ENCODE measurements at regions not wholly inside any gene's neighbourhood (a gene's known extent, or its start where the extent isn't known, plus 50 kb on each side); places are given as distances from the start of the nearest gene placed in this dataset.

GRCh38 chr13:59408738-59409137 lies 755.0 kb downstream of the DIAPH3 start:
- Histone ChIP-seq H3K9me2 (replicated peaks; ENCODE audit: insufficient read depth, low read length) (no peaks in the 10 kb centered on the region), H3K36me3 (replicated peaks; ENCODE audit: insufficient read depth, low read length) (no peaks in the 10 kb centered on the region), H3K27me3 (replicated peaks; ENCODE audit: insufficient read depth, low read length) (no peaks in the 10 kb centered on the region), H3K4me2 (ENCODE audit: low read depth, low read length) (no peak overlapping the region), H3K9me3 (replicated peaks; ENCODE audit: insufficient read depth, low read length) (no peaks in the 10 kb centered on the region), H3K79me2 (ENCODE audit: low read length) (no peaks in the 10 kb centered on the region), H2AFZ (ENCODE audit: low read length) (no peak overlapping the region), H3K4me1 (ENCODE audit: low read length) (no peaks in the 10 kb centered on the region), H3K27ac (ENCODE audit: low read length) (no peak overlapping the region), H3K4me3 (ENCODE audit: low read length) (no peak overlapping the region), H4K20me1 (ENCODE audit: insufficient read depth, low read length) (no peaks in the 10 kb centered on the region), H3K9ac (ENCODE audit: low read length) (no peak overlapping the region), H3F3A (ENCODE audit: insufficient read depth, low read length) (no peaks in the 10 kb centered on the region)
- TF ChIP-seq EZH2 (optimal IDR thresholded peaks at IDR 0.05; ENCODE audit: low read depth, low read length) (no peak), CTCF (IDR thresholded peaks at IDR 0.05; ENCODE audit: low read length) (no peak), EZH2phosphoT487 (IDR thresholded peaks at IDR 0.05; ENCODE audit: low read length) (no peak)
- DNase-seq = no peak

- DNase-seq = no peak
- no peak overlapping the region for H2AFZ ChIP-seq (ENCODE audit: low read length)
- no peaks in the 10 kb centered on the region for H3K27me3 ChIP-seq (replicated peaks; ENCODE audit: insufficient read depth, low read length)
- H3K4me2 ChIP-seq (ENCODE audit: low read depth, low read length) = no peak overlapping the region
- H3K27ac ChIP-seq (ENCODE audit: low read length) = no peak overlapping the region
- TF ChIP-seq EZH2 (optimal IDR thresholded peaks at IDR 0.05; ENCODE audit: low read depth, low read length) = no peak
- no peak for TF ChIP-seq EZH2phosphoT487 (IDR thresholded peaks at IDR 0.05; ENCODE audit: low read length)
- TF ChIP-seq CTCF (IDR thresholded peaks at IDR 0.05; ENCODE audit: low read length) = no peak
- no peaks in the 10 kb centered on the region for H3K36me3 ChIP-seq (replicated peaks; ENCODE audit: insufficient read depth, low read length)
- H3K9ac ChIP-seq (ENCODE audit: low read length) = no peak overlapping the region
- H3K9me3 ChIP-seq (replicated peaks; ENCODE audit: insufficient read depth, low read length) = no peaks in the 10 kb centered on the region
- no peaks in the 10 kb centered on the region for H4K20me1 ChIP-seq (ENCODE audit: insufficient read depth, low read length)
- no peaks in the 10 kb centered on the region for H3K4me1 ChIP-seq (ENCODE audit: low read length)
- H3K79me2 ChIP-seq (ENCODE audit: low read length) = no peaks in the 10 kb centered on the region
- no peaks in the 10 kb centered on the region for H3K9me2 ChIP-seq (replicated peaks; ENCODE audit: insufficient read depth, low read length)
- no peak overlapping the region for H3K4me3 ChIP-seq (ENCODE audit: low read length)
- no peaks in the 10 kb centered on the region for H3F3A ChIP-seq (ENCODE audit: insufficient read depth, low read length)
Measured at GRCh38 chr13:59409211-59409610, 754.5 kb downstream of the DIAPH3 start.

- H3K9ac ChIP-seq (ENCODE audit: low read length) = no peak overlapping the region
- DNase-seq = no peak
- H3K9me3 ChIP-seq (replicated peaks; ENCODE audit: insufficient read depth, low read length) = no peaks in the 10 kb centered on the region
Measured at GRCh38 chr13:59409634-59410200, 754.0 kb downstream of the DIAPH3 start.

More at GRCh38 chr13:59409634-59410200, 754.0 kb downstream of the DIAPH3 start:
- H3K27me3 ChIP-seq (replicated peaks; ENCODE audit: insufficient read depth, low read length) = no peaks in the 10 kb centered on the region
- no peaks in the 10 kb centered on the region for H3K9me2 ChIP-seq (replicated peaks; ENCODE audit: insufficient read depth, low read length)
- no peak overlapping the region for H3K4me2 ChIP-seq (ENCODE audit: low read depth, low read length)
- no peaks in the 10 kb centered on the region for H4K20me1 ChIP-seq (ENCODE audit: insufficient read depth, low read length)
- no peaks in the 10 kb centered on the region for H3K36me3 ChIP-seq (replicated peaks; ENCODE audit: insufficient read depth, low read length)
- H3F3A ChIP-seq (ENCODE audit: insufficient read depth, low read length) = no peaks in the 10 kb centered on the region
- H2AFZ ChIP-seq (ENCODE audit: low read length) = no peak overlapping the region
- no peak overlapping the region for H3K4me3 ChIP-seq (ENCODE audit: low read length)
- no peaks in the 10 kb centered on the region for H3K4me1 ChIP-seq (ENCODE audit: low read length)
- no peak for TF ChIP-seq EZH2phosphoT487 (IDR thresholded peaks at IDR 0.05; ENCODE audit: low read length)
- TF ChIP-seq EZH2 (optimal IDR thresholded peaks at IDR 0.05; ENCODE audit: low read depth, low read length) = no peak
- TF ChIP-seq CTCF (IDR thresholded peaks at IDR 0.05; ENCODE audit: low read length) = no peak
- no peaks in the 10 kb centered on the region for H3K79me2 ChIP-seq (ENCODE audit: low read length)
- H3K27ac ChIP-seq (ENCODE audit: low read length) = no peak overlapping the region
